ENCODE measurements at regions not wholly inside any gene's neighbourhood (a gene's known extent, or its start where the extent isn't known, plus 50 kb on each side); places are given as distances from the start of the nearest gene placed in this dataset.

GRCh38 chr2:55123851-55124269 lies 73.6 kb upstream of the RTN4 start:
- TF ChIP-seq CTCF (conservative IDR thresholded peaks at IDR 0.05; ENCODE audit: low read depth, low read length) (no peak), EZH2phosphoT487 (IDR thresholded peaks at IDR 0.05; ENCODE audit: borderline replicate concordance, low read length) (no peak)
